ENCODE measurements at regions not wholly inside any gene's neighbourhood (a gene's known extent, or its start where the extent isn't known, plus 50 kb on each side); places are given as distances from the start of the nearest gene placed in this dataset.

- TF ChIP-seq CTCF (IDR thresholded peaks at IDR 0.05) (no peak), POLR2A (IDR thresholded peaks at IDR 0.05; ENCODE audit: low read depth) (no peak)
Observed at GRCh38 chr4:81565142-81565870, 93.6 kb upstream of the RASGEF1B start.
